IPS-20b (cell line): ENCODE measurements at regions not wholly inside any gene's neighbourhood (a gene's known extent, or its start where the extent isn't known, plus 50 kb on each side); places are given as distances from the start of the nearest gene placed in this dataset.
"Not testable (repeated sequence)": the region's sequence is repeated elsewhere in the genome, so short reads cannot be mapped to it uniquely, and the experiment has no call there.

Experiments used
- H3K27ac ChIP-seq: one replicate; pipeline ENCODE4 v1.5.1; 2013; ENCODE audit warnings: low read length
- H3K27me3 ChIP-seq: 2 replicates; pipeline ENCODE4 v1.6.1; 2013; ENCODE audit warnings: mild to moderate bottlenecking, low read length, inconsistent platforms; ENCODE audit not compliant: insufficient read depth
- H3K36me3 ChIP-seq: 2 replicates; pipeline ENCODE4 v1.6.1; 2013; ENCODE audit warnings: low read depth, mild to moderate bottlenecking, inconsistent platforms, low read length, moderate library complexity; ENCODE audit not compliant: insufficient read depth
- H3K4me1 ChIP-seq: 2 replicates; pipeline ENCODE4 v1.6.1; 2013; ENCODE audit warnings: mild to moderate bottlenecking, control low read depth, inconsistent platforms, low read length, moderate library complexity; ENCODE audit not compliant: insufficient read depth
- H3K4me3 ChIP-seq: 2 replicates; pipeline ENCODE4 v1.5.1; 2013; ENCODE audit warnings: mild to moderate bottlenecking, low read length, inconsistent platforms
- H3K9ac ChIP-seq: 2 replicates; pipeline ENCODE4 v1.6.1; 2013; ENCODE audit warnings: low read depth, mild to moderate bottlenecking, inconsistent platforms, low read length, moderate library complexity
- H3K9me3 ChIP-seq: 2 replicates; pipeline ENCODE4 v1.6.1; 2013; ENCODE audit warnings: mild to moderate bottlenecking, low read depth, low read length, inconsistent platforms; ENCODE audit not compliant: insufficient read depth

GRCh38 chr20:29122784-29123183 is 2134.7 kb upstream of the DEFB115 start:
- peaks cover 69% of the 10 kb centered on the region for H3K9me3 ChIP-seq
- not testable (repeated sequence) for H3K36me3 ChIP-seq, H3K9ac ChIP-seq, H3K4me1 ChIP-seq, H3K27ac ChIP-seq, H3K27me3 ChIP-seq, H3K4me3 ChIP-seq

- no peak overlapping the region for H3K4me3 ChIP-seq
- no peaks in the 10 kb centered on the region for H3K27me3 ChIP-seq
- no peaks in the 10 kb centered on the region for H3K36me3 ChIP-seq
- no peaks in the 10 kb centered on the region for H3K4me1 ChIP-seq
- no peak overlapping the region for H3K9ac ChIP-seq
- peaks cover 58% of the 10 kb centered on the region for H3K9me3 ChIP-seq
- no peak overlapping the region for H3K27ac ChIP-seq
These were observed 2133.6 kb upstream of the DEFB115 start for GRCh38 chr20:29123861-29124260.
